ENCODE measurements at regions not wholly inside any gene's neighbourhood (a gene's known extent, or its start where the extent isn't known, plus 50 kb on each side); places are given as distances from the start of the nearest gene placed in this dataset.

DNA sequence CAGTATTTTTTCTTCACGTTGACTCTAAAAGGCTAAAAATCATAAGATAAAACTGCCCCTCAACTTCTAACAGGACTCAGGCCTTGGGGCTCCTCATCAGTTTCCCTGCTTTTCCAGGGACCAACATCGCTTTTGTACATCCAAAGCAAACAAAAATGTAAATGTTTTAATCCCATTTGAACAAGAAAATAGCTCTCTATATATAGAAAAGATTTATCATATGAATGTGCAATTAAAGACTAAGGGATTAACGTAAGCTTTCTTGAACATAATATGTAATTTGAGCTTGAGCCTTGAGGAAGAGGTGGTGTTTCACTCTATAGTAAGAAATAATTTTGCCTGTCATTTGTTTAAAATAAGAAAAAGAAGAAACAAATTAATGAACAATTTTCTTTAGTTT, 547.2 kb upstream of the ACO1 start (continued):
- no peak for TF ChIP-seq HBP1 (CRISPR knock-in tag; IDR thresholded peaks at IDR 0.05)
- no peak for TF ChIP-seq CREBBP (IDR thresholded peaks at IDR 0.05; ENCODE audit: low read depth, low read length)
- no peak for TF ChIP-seq USF1 (CRISPR knock-in tag; IDR thresholded peaks at IDR 0.05)

- H3K9me3 ChIP-seq (replicated peaks; ENCODE audit: control insufficient read depth, insufficient read depth, low read depth, low read length) = no peaks in the 10 kb centered on the region
- no peak for DNase-seq (ENCODE audit: extremely low read depth in 1 of 4, low spot score in 3 of 4)
- H3K4me1 ChIP-seq (replicated peaks in 1 of 2; ENCODE audit: control insufficient read depth in 2 of 2, insufficient read depth in 2 of 2, low read length in 2 of 2) = no peaks in the 10 kb centered on the region
- ChIA-PET POLR2A (no interaction called here), CTCF (ENCODE audit: low intra/inter-chr PET ratio) (no interaction called here)
- H3K79me2 ChIP-seq (ENCODE audit: control insufficient read depth, insufficient read depth, low read length) = no peaks in the 10 kb centered on the region
- TF ChIP-seq, protein P1, sequence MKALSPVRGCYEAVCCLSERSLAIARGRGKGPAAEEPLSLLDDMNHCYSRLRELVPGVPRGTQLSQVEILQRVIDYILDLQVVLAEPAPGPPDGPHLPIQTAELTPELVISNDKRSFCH (CRISPR knock-in tag; IDR thresholded peaks at IDR 0.05) = no peak
- TF ChIP-seq, protein P1 (tag; IDR thresholded peaks at IDR 0.05) = no peak
- TF ChIP-seq ZBTB33 (CRISPR knock-in tag; IDR thresholded peaks at IDR 0.05) = no peak
- no peak for TF ChIP-seq ATF1 (CRISPR knock-in tag; IDR thresholded peaks at IDR 0.05)
- no peak for TF ChIP-seq ATF1 (tag; IDR thresholded peaks at IDR 0.05)
- no peak for TF ChIP-seq THAP7 (CRISPR knock-in tag; IDR thresholded peaks at IDR 0.05)
- TF ChIP-seq, protein P2, sequence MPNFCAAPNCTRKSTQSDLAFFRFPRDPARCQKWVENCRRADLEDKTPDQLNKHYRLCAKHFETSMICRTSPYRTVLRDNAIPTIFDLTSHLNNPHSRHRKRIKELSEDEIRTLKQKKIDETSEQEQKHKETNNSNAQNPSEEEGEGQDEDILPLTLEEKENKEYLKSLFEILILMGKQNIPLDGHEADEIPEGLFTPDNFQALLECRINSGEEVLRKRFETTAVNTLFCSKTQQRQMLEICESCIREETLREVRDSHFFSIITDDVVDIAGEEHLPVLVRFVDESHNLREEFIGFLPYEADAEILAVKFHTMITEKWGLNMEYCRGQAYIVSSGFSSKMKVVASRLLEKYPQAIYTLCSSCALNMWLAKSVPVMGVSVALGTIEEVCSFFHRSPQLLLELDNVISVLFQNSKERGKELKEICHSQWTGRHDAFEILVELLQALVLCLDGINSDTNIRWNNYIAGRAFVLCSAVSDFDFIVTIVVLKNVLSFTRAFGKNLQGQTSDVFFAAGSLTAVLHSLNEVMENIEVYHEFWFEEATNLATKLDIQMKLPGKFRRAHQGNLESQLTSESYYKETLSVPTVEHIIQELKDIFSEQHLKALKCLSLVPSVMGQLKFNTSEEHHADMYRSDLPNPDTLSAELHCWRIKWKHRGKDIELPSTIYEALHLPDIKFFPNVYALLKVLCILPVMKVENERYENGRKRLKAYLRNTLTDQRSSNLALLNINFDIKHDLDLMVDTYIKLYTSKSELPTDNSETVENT (CRISPR knock-in tag; IDR thresholded peaks at IDR 0.05) = no peak
- no peak for TF ChIP-seq ZNF121 (CRISPR knock-in tag; conservative IDR thresholded peaks at IDR 0.05)
- H3K36me3 ChIP-seq (ENCODE audit: control insufficient read depth, insufficient read depth, low read length) = no peaks in the 10 kb centered on the region
- ATAC-seq = no peak
- BruUV-seq (replicated peaks) = no TSS peak
- no peaks in the 10 kb centered on the region for H3K9me1 ChIP-seq (ENCODE audit: control insufficient read depth, insufficient read depth, low read length)
- H3K9ac ChIP-seq (ENCODE audit: insufficient read depth in 1 of 2, low read depth in 2 of 2, low read length in 2 of 2) = no peak overlapping the region
- H3K27me3 ChIP-seq (ENCODE audit: control insufficient read depth in 2 of 2, insufficient read depth in 2 of 2, low read length in 2 of 2) = no peaks in the 10 kb centered on the region
- no peak overlapping the region for H3K4me2 ChIP-seq (ENCODE audit: insufficient read depth, low read length)
- WGBS (ENCODE audit: insufficient coverage, low coverage, missing lambda C conversion rate) = no CpG with 5 or more reads among the region's 1 CpG
- intact Hi-C loops (cut with micrococcal nuclease) (no loop called here), in situ Hi-C loops (cut with MboI) (no loop called here)
- FAIRE-seq = no peak
- no peak overlapping the region for H3K27ac ChIP-seq (ENCODE audit: extremely low read depth, low read depth, low read length)
- H4K20me1 ChIP-seq (replicated peaks; ENCODE audit: control insufficient read depth, insufficient read depth, low read length) = no peaks in the 10 kb centered on the region
- no peak overlapping the region for H2AFZ ChIP-seq (ENCODE audit: low read depth, low read length)
- H3K4me3 ChIP-seq = no peak overlapping the region
These were observed 545.2 kb upstream of the ACO1 start for GRCh38 chr9:31839273-31839672.

Data from K562 (cell line).